ENCODE measurements at regions not wholly inside any gene's neighbourhood (a gene's known extent, or its start where the extent isn't known, plus 50 kb on each side); places are given as distances from the start of the nearest gene placed in this dataset.

DNA sequence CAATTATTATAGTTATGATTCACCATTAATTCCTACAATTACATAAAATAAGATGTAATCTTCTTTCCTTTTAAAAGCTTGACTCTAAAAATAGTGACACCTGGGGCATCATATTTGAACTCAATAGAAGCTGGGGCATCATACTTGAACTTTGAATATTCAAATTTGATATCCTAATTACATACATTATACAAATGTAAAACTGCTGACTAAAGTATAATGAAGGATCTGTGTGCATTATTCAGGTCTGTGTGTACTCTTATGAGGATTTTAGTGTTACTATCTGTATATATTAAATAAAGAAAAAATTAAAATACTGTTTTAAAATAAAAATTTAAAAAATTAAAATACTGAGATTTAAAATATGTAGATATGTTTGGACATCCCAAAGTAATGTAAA is 696.9 kb upstream of the FBXO33 start:
- DNase-seq: no peak
- Histone ChIP-seq H3K4me3 (ENCODE audit: low read depth, low read length) (no peak overlapping the region), H3K9me3 (ENCODE audit: severe bottlenecking) (no peaks in the 10 kb centered on the region), H3K36me3 (no peaks in the 10 kb centered on the region), H3K27ac (no peak overlapping the region), H3K27me3 (ENCODE audit: insufficient read depth, low read depth, severe bottlenecking) (peaks cover 4% of the 10 kb centered on the region)
- no peak for TF ChIP-seq CTCF (IDR thresholded peaks at IDR 0.05; ENCODE audit: low read depth, low read length)

DNA sequence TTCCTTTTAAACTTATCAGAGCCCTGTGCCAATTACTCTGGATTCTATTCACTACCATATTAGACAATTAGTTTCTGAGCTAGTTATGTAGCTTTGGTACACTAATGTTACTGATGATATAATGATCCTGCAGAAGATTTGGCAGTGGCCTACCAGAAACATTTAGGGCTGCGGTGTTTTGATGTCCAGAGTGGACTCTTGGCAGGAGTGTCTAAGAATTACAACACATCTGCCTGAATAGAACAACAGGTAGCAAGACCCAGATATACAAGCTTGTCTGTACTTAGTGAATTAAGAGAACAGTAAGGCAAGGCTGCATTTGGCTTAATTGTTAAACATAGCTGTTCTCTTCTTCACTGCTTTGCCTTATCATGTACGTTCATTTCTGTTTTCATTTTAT is 691.6 kb upstream of the FBXO33 start:
- DNase-seq: no peak
- H3K9me3 ChIP-seq (ENCODE audit: severe bottlenecking): no peaks in the 10 kb centered on the region
- H3K27me3 ChIP-seq (ENCODE audit: insufficient read depth, low read depth, severe bottlenecking): peaks cover 8% of the 10 kb centered on the region
- TF ChIP-seq CTCF (IDR thresholded peaks at IDR 0.05; ENCODE audit: low read depth, low read length): no peak
- H3K27ac ChIP-seq: no peak overlapping the region
- no peaks in the 10 kb centered on the region for H3K36me3 ChIP-seq
- no peak overlapping the region for H3K4me3 ChIP-seq (ENCODE audit: low read depth, low read length)

DNA sequence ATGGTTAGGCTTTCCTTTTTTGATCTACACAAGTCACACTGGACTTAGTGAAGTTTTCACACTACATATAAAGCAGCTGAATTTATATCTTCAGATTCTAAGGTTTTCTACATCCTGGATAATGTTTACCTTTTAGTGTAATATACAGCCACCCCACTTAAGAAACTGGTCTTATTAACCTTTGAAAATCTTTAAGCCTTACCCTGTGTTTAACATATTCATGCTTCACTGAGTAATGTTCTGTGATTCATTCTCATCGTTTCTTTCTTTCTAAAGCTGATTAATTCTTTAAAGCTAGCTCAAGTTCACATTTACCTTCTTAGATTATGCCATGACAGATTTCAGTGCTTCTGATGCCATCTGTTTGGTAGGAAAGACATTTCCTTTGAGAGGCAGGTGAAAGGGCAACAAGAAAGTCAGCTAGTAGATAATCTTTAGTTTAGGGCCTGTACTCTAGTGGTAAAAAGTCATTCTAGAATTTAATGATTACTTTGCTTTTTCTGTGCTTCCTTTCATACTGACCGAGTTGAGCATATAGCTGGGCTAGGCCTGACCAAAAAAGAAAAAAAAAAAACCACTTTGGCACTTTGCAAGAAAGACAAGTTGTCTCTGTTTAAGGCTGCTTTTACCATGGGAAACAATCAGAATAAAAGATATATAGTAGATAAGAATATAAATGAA is 690.9 kb upstream of the FBXO33 start:
- no peak overlapping the region for H3K27ac ChIP-seq
- TF ChIP-seq CTCF (IDR thresholded peaks at IDR 0.05; ENCODE audit: low read depth, low read length): no peak
- no peaks in the 10 kb centered on the region for H3K9me3 ChIP-seq (ENCODE audit: severe bottlenecking)
- peaks cover 10% of the 10 kb centered on the region for H3K27me3 ChIP-seq (ENCODE audit: insufficient read depth, low read depth, severe bottlenecking)
- H3K4me3 ChIP-seq (ENCODE audit: low read depth, low read length): no peak overlapping the region
- DNase-seq: no peak
- no peaks in the 10 kb centered on the region for H3K36me3 ChIP-seq

DNA sequence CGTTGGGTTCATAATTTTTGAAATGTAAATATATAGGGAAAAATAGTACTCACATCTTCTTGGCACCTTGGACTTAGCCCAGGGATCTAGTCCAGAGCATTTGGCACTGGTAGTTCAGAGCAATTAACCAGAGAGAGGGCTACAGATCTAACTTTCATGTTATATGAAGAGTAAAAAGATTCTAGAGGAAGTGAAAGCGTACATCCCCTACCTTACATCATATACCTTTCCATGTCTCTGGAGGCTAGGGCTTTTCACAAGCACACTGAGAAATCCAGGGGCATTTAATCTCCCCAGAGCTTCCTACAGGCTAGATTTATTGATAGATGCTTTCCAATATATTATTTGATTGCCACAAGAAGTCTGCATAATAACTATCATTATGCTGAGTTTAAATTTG is 687.5 kb upstream of the FBXO33 start:
- Histone ChIP-seq H3K36me3 (no peaks in the 10 kb centered on the region), H3K27ac (no peak overlapping the region), H3K4me3 (ENCODE audit: low read depth, low read length) (no peak overlapping the region), H3K9me3 (ENCODE audit: severe bottlenecking) (no peaks in the 10 kb centered on the region), H3K27me3 (ENCODE audit: insufficient read depth, low read depth, severe bottlenecking) (peaks cover 19% of the 10 kb centered on the region)
- DNase-seq: no peak
- TF ChIP-seq CTCF (IDR thresholded peaks at IDR 0.05; ENCODE audit: low read depth, low read length): no peak

GRCh38 chr14:40119321-40119720 is 687.1 kb upstream of the FBXO33 start:
- no peak overlapping the region for H3K27ac ChIP-seq
- H3K9me3 ChIP-seq (ENCODE audit: severe bottlenecking): no peaks in the 10 kb centered on the region
- H3K4me3 ChIP-seq (ENCODE audit: low read depth, low read length): no peak overlapping the region
- peaks cover 21% of the 10 kb centered on the region for H3K27me3 ChIP-seq (ENCODE audit: insufficient read depth, low read depth, severe bottlenecking)
- no peaks in the 10 kb centered on the region for H3K36me3 ChIP-seq
- no peak for DNase-seq
- no peak for TF ChIP-seq CTCF (IDR thresholded peaks at IDR 0.05; ENCODE audit: low read depth, low read length)

- no peak for TF ChIP-seq CTCF (IDR thresholded peaks at IDR 0.05; ENCODE audit: low read depth, low read length)
- Histone ChIP-seq H3K27ac (no peak overlapping the region), H3K4me3 (ENCODE audit: low read depth, low read length) (no peak overlapping the region), H3K27me3 (ENCODE audit: insufficient read depth, low read depth, severe bottlenecking) (peaks cover 35% of the 10 kb centered on the region), H3K9me3 (ENCODE audit: severe bottlenecking) (no peaks in the 10 kb centered on the region), H3K36me3 (no peaks in the 10 kb centered on the region)
- DNase-seq: no peak
Measured at GRCh38 chr14:40115583-40115982, 683.4 kb upstream of the FBXO33 start.

Measured in WERI-Rb-1 (cell line).